Activated CD4-positive, alpha-beta T cell treated with anti-CD3 and anti-CD28 coated beads, Interleukin-2, amount 10 ng/mL, durations not matched to agents 7 days and 5 days (primary cell): ENCODE measurements at regions not wholly inside any gene's neighbourhood (a gene's known extent, or its start where the extent isn't known, plus 50 kb on each side); places are given as distances from the start of the nearest gene placed in this dataset.

Source experiments
- CTCF ChIA-PET: fragments of 350-600 bp; sonication (Branson Sonifier 250); formaldehyde crosslinking; loops from one replicate; lab custom pipeline; 2021; ENCODE audit warnings: antibody characterized with exemption; lab: Charles Lee
- POLR2A ChIA-PET: fragments of 350-600 bp; sonication (Branson Sonifier 250); formaldehyde crosslinking; loops from one replicate; lab custom pipeline; 2021; ENCODE audit warnings: antibody characterized with exemption; lab: Charles Lee
- DNase-seq: peaks from one replicate; pipeline ENCODE4 v3.0.0-alpha.2; 2020
- H3K27ac Mint-ChIP-seq: one replicate; pipeline ENCODE4 v1.8.0; 2021; ENCODE audit warnings: mild to moderate bottlenecking, moderate library complexity, mixed read lengths
- H3K27me3 Mint-ChIP-seq: one replicate; pipeline ENCODE4 v1.8.0; 2021; ENCODE audit warnings: mixed read lengths
- H3K36me3 Mint-ChIP-seq: one replicate; pipeline ENCODE4 v1.8.0; 2021; ENCODE audit warnings: low read depth, mixed read lengths
- H3K4me1 Mint-ChIP-seq: one replicate; pipeline ENCODE4 v1.8.0; 2021; ENCODE audit warnings: mixed read lengths
- H3K4me3 Mint-ChIP-seq: one replicate; pipeline ENCODE4 v1.8.0; 2021; ENCODE audit warnings: mild to moderate bottlenecking, moderate library complexity, mixed read lengths
- H3K9me3 Mint-ChIP-seq: one replicate; pipeline ENCODE4 v1.8.0; 2021; ENCODE audit warnings: mixed read lengths

GRCh38 chr2:144570566-144570965, 50.6 kb upstream of the ZEB2 start:
- peaks cover 3% of the 10 kb centered on the region for H3K27me3 Mint-ChIP-seq
- ChIA-PET CTCF (interaction anchor here (1.0 to 1.1 kb wide), 2 partner anchors 9 to 12 kb away, joined by 3 to 4 read pairs; no protein-coding TSS in a partner anchor), POLR2A (no interaction called here)
- H3K27ac Mint-ChIP-seq: no peak overlapping the region
- H3K4me1 Mint-ChIP-seq: peaks cover 4% of the 10 kb centered on the region
- no peak overlapping the region for H3K4me3 Mint-ChIP-seq
- no peak for DNase-seq
- H3K36me3 Mint-ChIP-seq: no peaks in the 10 kb centered on the region
- H3K9me3 Mint-ChIP-seq: no peaks in the 10 kb centered on the region
